ENCODE measurements at regions not wholly inside any gene's neighbourhood (a gene's known extent, or its start where the extent isn't known, plus 50 kb on each side); places are given as distances from the start of the nearest gene placed in this dataset.

DNA sequence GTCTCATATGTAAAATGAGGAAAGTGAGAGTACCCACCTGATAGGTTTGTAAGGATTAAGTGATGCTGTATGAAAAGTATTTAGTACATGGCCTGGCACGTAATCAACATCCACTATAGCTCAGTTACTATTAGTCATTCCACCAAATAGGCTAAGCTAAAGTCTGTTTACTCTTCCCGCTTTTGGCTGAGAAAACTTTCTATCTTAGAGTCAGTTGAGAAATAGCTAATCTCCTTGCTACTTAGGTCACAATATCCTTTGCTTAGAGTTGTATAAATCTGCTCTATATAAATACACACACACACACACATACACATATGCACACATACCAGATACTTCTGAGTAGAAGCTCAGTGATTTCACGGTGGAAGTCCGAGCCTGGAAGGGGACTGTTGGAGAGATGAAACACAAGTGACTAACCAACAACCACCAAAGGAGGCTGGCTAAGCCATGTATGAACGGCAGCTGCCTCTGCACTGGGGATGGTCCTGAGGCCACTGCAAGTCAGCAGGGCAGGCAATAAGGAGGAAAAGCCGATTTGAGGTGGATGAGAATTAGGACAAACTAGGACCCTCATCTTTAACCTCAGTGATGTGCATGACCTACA lies 104.6 kb upstream of the EPHA4 start:
- no peak for DNase-seq
- no peak for TF ChIP-seq CTCF (IDR thresholded peaks at IDR 0.05; ENCODE audit: partially characterized antibody, unreplicated experiment)
- Mint-ChIP-seq H3K9me3 (ENCODE audit: unreplicated experiment) (no peaks in the 10 kb centered on the region), H3K27ac (ENCODE audit: unreplicated experiment) (no peak overlapping the region), H3K4me1 (ENCODE audit: low read depth, unreplicated experiment) (no peaks in the 10 kb centered on the region), H3K27me3 (ENCODE audit: unreplicated experiment) (peaks cover 2% of the 10 kb centered on the region), H3K4me3 (ENCODE audit: unreplicated experiment) (no peak overlapping the region), H3K36me3 (ENCODE audit: unreplicated experiment) (no peaks in the 10 kb centered on the region)

DNA sequence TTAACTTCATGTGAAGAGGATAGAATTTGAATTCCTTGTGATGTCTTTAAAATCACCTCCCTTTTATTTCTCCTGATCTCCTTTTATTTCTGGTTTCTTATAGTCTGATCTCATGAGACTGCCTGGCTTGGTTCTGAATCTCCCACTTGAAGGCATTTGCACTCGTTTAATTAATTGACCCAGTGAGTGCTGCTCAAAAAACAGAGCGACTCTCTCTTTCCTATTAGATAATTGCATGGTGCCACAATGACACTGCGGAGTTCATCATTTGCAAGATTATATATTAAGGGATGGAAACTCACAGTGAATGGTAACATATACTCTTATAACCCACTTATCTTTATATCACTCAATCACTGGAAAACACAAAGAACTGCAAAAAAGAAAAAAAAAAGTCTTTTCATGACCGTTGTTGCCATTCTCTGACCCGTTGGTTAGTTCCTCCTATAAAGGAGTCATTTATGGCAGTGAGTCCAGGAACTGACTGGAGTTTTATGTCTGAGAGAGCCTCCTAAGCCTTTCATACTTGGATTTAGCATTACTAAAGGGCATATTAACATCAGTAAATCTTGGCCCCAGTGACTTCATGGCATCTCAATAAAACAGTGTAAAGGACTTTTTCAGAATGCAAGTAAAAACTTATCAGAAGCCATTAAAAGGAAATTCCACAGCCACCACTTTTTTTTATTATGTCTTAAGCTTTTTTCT lies 103.3 kb upstream of the EPHA4 start:
- no peak for DNase-seq
- Mint-ChIP-seq H3K4me3 (ENCODE audit: unreplicated experiment) (no peak overlapping the region), H3K27me3 (ENCODE audit: unreplicated experiment) (peaks cover 2% of the 10 kb centered on the region), H3K36me3 (ENCODE audit: unreplicated experiment) (no peaks in the 10 kb centered on the region), H3K4me1 (ENCODE audit: low read depth, unreplicated experiment) (no peaks in the 10 kb centered on the region), H3K9me3 (ENCODE audit: unreplicated experiment) (no peaks in the 10 kb centered on the region), H3K27ac (ENCODE audit: unreplicated experiment) (no peak overlapping the region)
- no peak for TF ChIP-seq CTCF (IDR thresholded peaks at IDR 0.05; ENCODE audit: partially characterized antibody, unreplicated experiment)

- DNase-seq = no peak
- Mint-ChIP-seq H3K9me3 (ENCODE audit: unreplicated experiment) (no peaks in the 10 kb centered on the region), H3K36me3 (ENCODE audit: unreplicated experiment) (no peaks in the 10 kb centered on the region), H3K27me3 (ENCODE audit: unreplicated experiment) (peaks cover 2% of the 10 kb centered on the region), H3K27ac (ENCODE audit: unreplicated experiment) (no peak overlapping the region), H3K4me3 (ENCODE audit: unreplicated experiment) (no peak overlapping the region), H3K4me1 (ENCODE audit: low read depth, unreplicated experiment) (no peaks in the 10 kb centered on the region)
- TF ChIP-seq CTCF (IDR thresholded peaks at IDR 0.05; ENCODE audit: partially characterized antibody, unreplicated experiment) = no peak
Measured at GRCh38 chr2:221674446-221674845, 102.3 kb upstream of the EPHA4 start.

DNA sequence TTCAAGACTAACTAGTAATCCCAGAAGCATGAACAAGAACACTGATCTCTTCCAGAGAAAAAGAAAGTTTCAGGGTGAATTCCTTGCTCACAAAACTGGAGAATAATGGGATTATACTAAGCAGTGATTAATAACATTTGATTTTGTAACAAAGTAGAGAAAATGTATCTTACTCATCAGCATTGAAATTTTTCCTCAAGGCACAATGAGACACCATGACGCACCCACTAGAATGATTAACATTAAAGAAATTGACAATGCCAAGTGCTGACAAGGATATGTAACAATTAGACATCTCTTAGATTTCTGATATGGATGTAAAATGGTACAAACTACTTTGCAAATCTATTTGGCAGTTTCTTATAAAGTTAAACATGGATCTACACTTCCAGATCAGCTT lies 101.1 kb upstream of the EPHA4 start:
- H3K27me3 Mint-ChIP-seq (ENCODE audit: unreplicated experiment) = peaks cover 2% of the 10 kb centered on the region
- no peaks in the 10 kb centered on the region for H3K9me3 Mint-ChIP-seq (ENCODE audit: unreplicated experiment)

More for the DNA sequence above, 101.1 kb upstream of the EPHA4 start:
- no peak for DNase-seq
- H3K4me3 Mint-ChIP-seq (ENCODE audit: unreplicated experiment) = no peak overlapping the region
- H3K27ac Mint-ChIP-seq (ENCODE audit: unreplicated experiment) = no peak overlapping the region
- H3K36me3 Mint-ChIP-seq (ENCODE audit: unreplicated experiment) = no peaks in the 10 kb centered on the region
- TF ChIP-seq CTCF (IDR thresholded peaks at IDR 0.05; ENCODE audit: partially characterized antibody, unreplicated experiment) = no peak
- no peaks in the 10 kb centered on the region for H3K4me1 Mint-ChIP-seq (ENCODE audit: low read depth, unreplicated experiment)

Measured in glutamatergic neuron (in vitro differentiated cells).